Endothelial cell (in vitro differentiated cells): ENCODE measurements at regions not wholly inside any gene's neighbourhood (a gene's known extent, or its start where the extent isn't known, plus 50 kb on each side); places are given as distances from the start of the nearest gene placed in this dataset.

ENCODE experiments used
- DNase-seq: peaks from one replicate; pipeline ENCODE4 v3.0.0; 2021; ENCODE audit warnings: low spot score
- H3K27ac Mint-ChIP-seq: one replicate; pipeline ENCODE4 v1.8.0; 2021; ENCODE audit warnings: mixed read lengths, inconsistent platforms; ENCODE audit not compliant: unreplicated experiment
- H3K27me3 Mint-ChIP-seq: one replicate; pipeline ENCODE4 v1.8.0; 2021; ENCODE audit warnings: mild to moderate bottlenecking, moderate library complexity, mixed read lengths, inconsistent platforms; ENCODE audit not compliant: unreplicated experiment
- H3K36me3 Mint-ChIP-seq: one replicate; pipeline ENCODE4 v1.8.0; 2021; ENCODE audit warnings: mild to moderate bottlenecking, low read depth, mixed read lengths, inconsistent platforms; ENCODE audit not compliant: unreplicated experiment
- H3K4me1 Mint-ChIP-seq: one replicate; pipeline ENCODE4 v1.8.0; 2021; ENCODE audit warnings: mild to moderate bottlenecking, mixed read lengths, inconsistent platforms; ENCODE audit not compliant: unreplicated experiment
- H3K4me3 Mint-ChIP-seq: one replicate; pipeline ENCODE4 v1.8.0; 2021; ENCODE audit warnings: mild to moderate bottlenecking, mixed read lengths, inconsistent platforms; ENCODE audit not compliant: unreplicated experiment
- H3K9me3 Mint-ChIP-seq: one replicate; pipeline ENCODE4 v1.8.0; 2021; ENCODE audit warnings: mixed read lengths, inconsistent platforms; ENCODE audit not compliant: unreplicated experiment
- TF ChIP-seq, protein P1 (sequence below): fragments of 200-600 bp; sonication (generic); IDR thresholded peaks from one replicate; pipeline ENCODE4 v1.5.0; 2021; ENCODE audit warnings: antibody characterized with exemption; ENCODE audit not compliant: unreplicated experiment

DNA sequence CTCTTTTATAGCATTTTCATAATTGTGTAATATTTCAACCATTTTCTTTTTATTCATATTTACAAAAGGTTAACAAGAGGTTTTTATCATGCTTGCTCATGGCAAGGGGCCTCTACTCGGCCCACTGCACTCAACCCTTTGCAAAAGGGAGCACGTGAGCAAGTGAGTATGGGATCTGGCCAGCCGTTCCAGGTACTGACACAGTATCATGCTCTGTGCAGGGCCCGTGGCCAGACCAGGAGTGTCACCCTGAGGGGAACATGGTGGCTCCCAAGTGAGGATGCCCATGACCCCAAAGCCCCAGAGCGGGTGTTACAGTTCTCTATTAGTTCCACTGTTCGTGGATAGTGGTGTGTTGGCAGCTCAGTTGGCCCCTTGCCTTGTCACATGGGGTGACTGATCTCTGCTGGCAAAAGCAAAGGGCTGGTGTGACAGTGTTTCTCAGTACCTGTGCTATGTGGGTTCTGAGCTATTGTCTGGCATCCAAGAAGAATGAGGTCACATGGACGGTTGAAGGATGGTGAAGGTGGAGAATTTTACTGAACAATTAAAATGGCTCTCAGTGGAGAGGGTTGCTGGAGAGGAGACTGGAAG is 777.2 kb upstream of the ADAMTS5 start:
- Mint-ChIP-seq H3K27ac (no peak overlapping the region), H3K4me1 (no peaks in the 10 kb centered on the region), H3K27me3 (peaks cover 2% of the 10 kb centered on the region), H3K36me3 (no peaks in the 10 kb centered on the region), H3K4me3 (no peak overlapping the region), H3K9me3 (no peaks in the 10 kb centered on the region)
- TF ChIP-seq, protein P1, sequence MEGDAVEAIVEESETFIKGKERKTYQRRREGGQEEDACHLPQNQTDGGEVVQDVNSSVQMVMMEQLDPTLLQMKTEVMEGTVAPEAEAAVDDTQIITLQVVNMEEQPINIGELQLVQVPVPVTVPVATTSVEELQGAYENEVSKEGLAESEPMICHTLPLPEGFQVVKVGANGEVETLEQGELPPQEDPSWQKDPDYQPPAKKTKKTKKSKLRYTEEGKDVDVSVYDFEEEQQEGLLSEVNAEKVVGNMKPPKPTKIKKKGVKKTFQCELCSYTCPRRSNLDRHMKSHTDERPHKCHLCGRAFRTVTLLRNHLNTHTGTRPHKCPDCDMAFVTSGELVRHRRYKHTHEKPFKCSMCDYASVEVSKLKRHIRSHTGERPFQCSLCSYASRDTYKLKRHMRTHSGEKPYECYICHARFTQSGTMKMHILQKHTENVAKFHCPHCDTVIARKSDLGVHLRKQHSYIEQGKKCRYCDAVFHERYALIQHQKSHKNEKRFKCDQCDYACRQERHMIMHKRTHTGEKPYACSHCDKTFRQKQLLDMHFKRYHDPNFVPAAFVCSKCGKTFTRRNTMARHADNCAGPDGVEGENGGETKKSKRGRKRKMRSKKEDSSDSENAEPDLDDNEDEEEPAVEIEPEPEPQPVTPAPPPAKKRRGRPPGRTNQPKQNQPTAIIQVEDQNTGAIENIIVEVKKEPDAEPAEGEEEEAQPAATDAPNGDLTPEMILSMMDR: no peak
- DNase-seq: no peak

DNA sequence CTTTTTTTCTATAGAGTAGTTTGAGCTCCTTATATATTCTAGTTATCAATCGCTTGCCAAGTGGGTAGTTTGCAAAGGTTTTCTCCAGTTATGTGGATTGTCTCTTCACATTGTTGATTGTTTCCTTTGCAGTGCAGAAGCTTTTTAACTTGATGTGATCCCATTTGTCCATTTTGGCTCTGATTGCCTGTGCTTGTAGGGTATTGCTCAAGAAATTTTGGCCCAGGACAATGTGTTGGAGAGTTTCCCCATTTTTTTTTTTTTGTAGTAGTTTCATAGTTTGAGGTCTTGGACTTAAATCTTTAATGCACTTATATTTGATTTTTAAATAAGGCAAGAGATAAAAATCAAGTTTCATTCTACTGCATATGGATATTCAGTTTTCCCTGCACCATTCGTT is 774.8 kb upstream of the ADAMTS5 start:
- TF ChIP-seq, protein P1: no peak
- Mint-ChIP-seq H3K9me3 (no peaks in the 10 kb centered on the region), H3K4me1 (no peaks in the 10 kb centered on the region), H3K27me3 (no peaks in the 10 kb centered on the region), H3K27ac (no peak overlapping the region), H3K4me3 (no peak overlapping the region), H3K36me3 (no peaks in the 10 kb centered on the region)
- DNase-seq: no peak

GRCh38 chr21:27740084-27740483 is 773.2 kb upstream of the ADAMTS5 start:
- Mint-ChIP-seq H3K4me1 (no peaks in the 10 kb centered on the region), H3K27me3 (no peaks in the 10 kb centered on the region), H3K36me3 (no peaks in the 10 kb centered on the region), H3K27ac (no peak overlapping the region), H3K9me3 (no peaks in the 10 kb centered on the region), H3K4me3 (no peak overlapping the region)
- TF ChIP-seq, protein P1: no peak
- no peak for DNase-seq

GRCh38 chr21:27739187-27739586 is 772.3 kb upstream of the ADAMTS5 start:
- no peaks in the 10 kb centered on the region for H3K36me3 Mint-ChIP-seq
- no peaks in the 10 kb centered on the region for H3K27me3 Mint-ChIP-seq
- no peak overlapping the region for H3K27ac Mint-ChIP-seq
- H3K9me3 Mint-ChIP-seq: no peaks in the 10 kb centered on the region
- no peaks in the 10 kb centered on the region for H3K4me1 Mint-ChIP-seq
- no peak overlapping the region for H3K4me3 Mint-ChIP-seq
- TF ChIP-seq, protein P1: no peak
- no peak for DNase-seq

GRCh38 chr21:27735699-27736098 is 768.8 kb upstream of the ADAMTS5 start:
- Mint-ChIP-seq H3K4me3 (no peak overlapping the region), H3K27ac (no peak overlapping the region), H3K36me3 (no peaks in the 10 kb centered on the region), H3K27me3 (no peaks in the 10 kb centered on the region), H3K4me1 (no peaks in the 10 kb centered on the region), H3K9me3 (no peaks in the 10 kb centered on the region)
- TF ChIP-seq, protein P1: no peak
- DNase-seq: no peak
